Inferior parietal cortex (tissue), 1 donor: ENCODE measurements at regions not wholly inside any gene's neighbourhood (a gene's known extent, or its start where the extent isn't known, plus 50 kb on each side); places are given as distances from the start of the nearest gene placed in this dataset.
A peak's percentile ranks its signal among the peaks of the same experiment; 100 is the strongest.

Source experiments
- DNase-seq: peaks from one replicate; pipeline ENCODE4 v3.0.0-alpha.2; 2016; ENCODE audit errors: extremely low spot score

DNA sequence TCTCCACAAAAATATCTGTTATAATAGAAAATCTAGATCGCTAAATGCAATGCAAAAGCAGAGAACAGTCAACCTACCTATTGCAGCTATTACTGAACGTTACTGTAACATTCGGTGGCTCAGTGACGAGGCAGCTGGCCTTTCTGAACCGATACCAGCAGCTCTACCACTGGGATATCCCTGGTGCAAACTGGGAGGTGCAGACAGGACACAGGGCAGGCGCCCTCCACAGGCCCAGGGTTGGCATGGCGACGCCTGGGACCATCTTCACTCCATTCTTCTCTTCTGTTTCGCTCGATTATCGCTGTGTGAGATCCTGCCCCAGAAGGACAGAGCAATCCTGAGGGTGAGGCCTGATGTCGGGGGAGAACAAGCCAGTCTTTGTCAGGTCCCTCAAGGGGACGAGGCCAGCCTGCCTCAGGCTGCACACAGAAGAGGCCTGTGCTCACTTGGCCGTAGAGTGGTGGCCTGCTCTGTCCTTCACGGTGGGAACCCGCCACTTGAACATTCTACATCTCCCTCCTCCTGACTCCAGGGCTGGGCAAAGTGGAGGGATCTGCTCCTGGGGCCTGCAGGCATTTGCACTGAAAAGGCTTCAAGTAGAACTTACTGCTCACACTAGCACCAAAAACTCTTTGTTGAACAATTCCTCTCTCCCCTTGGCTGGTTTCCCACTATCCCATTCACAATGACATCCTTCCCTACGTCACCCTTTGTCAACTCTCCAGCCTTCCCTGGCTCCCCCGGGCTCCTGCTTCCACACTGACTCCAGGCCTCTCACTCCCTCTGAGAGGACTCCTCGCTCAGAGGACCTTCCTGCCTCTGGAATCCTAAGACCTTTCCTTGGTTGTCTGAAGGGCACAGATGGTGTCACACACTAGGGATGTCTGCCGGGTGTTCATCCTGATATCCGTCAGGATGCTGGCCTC is 49.7 kb downstream of the CYRIA start:
- DNase-seq, result no peak

- no peak for DNase-seq
These were observed 50.4 kb downstream of the CYRIA start for GRCh38 chr2:16615246-16615645.

DNA sequence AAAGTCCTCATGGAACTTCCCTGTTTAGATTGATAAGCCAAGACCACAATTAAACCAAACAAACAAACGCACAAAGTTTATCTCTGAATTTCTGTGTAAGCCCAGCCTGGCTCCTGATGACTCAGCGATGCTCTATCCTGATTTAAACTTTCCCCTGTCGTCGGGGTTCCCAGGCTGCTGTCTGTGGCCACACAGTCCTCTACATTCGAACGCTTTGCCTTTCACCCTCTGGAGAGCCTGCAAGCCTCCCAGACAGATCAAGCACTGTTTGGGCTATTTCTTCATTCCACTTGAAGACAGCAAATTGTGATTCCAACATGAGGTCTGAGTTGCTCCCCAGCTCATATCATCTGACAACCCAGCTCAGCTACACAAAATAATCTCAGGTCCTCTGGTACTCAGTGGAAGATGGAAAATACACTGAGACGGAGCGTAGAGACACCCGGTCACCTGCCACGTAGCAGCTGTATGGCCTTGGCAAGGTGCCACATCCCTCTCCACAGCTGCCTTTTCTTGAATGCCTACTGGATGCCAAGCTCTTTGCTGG is 51.2 kb downstream of the CYRIA start:
- no peak for DNase-seq

GRCh38 chr2:16613539-16614011 is 52.1 kb downstream of the CYRIA start:
- DNase-seq, result no peak

GRCh38 chr2:16612490-16612889 is 53.1 kb downstream of the CYRIA start:
- no peak for DNase-seq

DNA sequence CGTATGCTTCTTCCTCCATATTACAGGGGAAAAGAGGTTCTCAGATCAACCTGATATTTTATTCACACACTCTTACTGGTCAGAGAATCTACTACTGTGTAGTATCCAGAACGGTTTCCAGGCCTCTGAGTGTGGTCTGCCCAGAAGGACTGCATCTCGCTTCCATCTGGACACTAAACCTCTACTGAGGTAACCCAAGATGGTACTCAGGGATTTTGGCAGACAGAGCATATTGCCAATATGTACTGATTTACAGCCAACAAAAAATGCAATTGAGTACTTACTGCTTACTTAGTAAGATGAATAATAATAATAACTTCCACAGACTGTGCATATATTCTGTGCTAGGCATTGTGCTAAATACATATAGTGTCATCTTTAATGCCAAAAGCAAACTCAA is 55.8 kb downstream of the CYRIA start:
- no peak for DNase-seq

DNA sequence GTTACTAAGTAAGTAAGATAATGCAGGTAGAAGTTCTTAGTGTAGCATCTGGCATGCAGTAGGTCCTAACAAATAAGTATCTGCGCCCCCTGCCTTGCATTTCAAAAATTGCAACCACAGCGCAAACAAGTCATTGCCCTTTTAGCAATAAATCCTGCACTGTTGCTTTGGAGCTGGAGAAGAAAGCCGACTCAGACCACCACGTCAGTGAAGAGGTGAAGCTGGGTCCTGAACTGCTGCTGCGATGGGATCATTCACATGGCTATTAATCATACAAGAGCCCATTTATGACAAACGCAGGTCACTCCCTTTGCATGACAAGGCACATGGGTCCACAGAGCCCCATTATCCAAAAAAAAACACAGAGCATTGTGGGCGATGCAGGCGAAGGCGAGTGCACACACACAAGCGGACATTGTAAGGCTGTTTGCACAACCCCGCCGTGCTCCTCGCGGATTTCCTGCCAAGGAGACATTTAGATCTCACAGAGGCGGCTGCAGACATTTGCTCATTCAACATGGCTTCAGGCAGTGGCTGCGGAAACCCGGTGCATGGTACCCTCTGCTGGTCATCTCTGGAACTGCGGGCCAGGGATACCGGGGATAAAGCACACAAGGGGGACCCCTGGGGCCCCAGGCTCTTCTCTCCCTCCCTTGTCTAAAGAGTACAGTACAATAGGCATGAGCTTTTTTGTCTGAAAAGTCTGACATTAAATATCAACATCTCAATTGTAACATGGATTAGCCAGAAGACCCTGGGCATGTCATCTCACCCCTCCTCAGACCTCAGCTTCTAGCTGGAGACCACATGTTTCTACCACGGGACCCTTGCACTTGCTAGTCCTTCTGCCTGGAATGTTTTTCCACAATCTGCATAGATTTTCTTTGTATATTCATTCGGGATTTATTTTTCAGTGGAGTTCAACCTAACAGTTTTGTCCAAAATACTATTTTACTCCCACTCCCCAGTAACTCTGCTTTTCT is 56.7 kb downstream of the CYRIA start:
- DNase-seq, result peak; percentile 85

DNA sequence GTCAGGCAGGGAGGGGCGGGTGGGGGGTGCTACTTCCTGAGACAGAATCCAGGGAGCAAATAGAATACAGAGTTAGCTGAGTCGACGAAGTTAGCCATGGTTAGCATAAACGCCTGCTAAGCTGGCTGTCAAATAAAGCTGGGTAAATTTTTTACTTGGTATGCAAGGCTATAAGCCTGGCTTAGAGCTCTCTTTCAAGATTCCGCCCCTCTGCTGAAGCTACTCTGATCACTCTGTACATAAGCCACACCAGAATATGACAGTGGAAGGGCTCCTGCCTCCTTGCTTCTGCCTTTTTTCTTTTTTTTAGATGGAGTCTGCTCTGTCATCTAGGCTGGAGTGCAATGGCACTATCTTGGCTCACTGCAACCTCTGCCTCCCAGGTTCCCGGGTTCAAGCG is 58.3 kb downstream of the CYRIA start:
- DNase-seq, result no peak

DNA sequence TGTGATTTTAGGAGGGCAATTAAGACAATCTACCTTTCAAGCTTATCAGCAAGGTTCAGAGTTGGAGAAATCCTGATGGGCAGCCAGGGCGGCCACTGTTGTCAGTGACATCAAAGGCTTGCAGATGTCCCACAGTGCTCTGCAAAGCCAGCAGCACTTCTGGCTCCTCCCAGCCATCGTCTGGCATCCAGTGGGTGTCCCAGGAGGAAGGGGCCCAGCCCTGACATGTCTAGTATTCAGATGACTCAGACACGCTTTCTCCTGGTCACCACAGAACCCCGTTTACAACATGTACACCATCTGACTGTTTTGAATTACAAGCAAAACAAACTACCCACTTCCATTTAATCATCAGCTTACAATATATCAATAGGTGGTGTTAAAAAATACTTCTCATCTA is 61.4 kb downstream of the CYRIA start:
- no peak for DNase-seq

GRCh38 chr2:16591370-16591933 is 74.2 kb downstream of the CYRIA start:
- DNase-seq, result no peak

GRCh38 chr2:16589465-16589864 is 76.2 kb downstream of the CYRIA start:
- no peak for DNase-seq

- no peak for DNase-seq
These were observed 77.1 kb downstream of the CYRIA start for GRCh38 chr2:16588565-16588964.

GRCh38 chr2:16587601-16588000 is 78.0 kb downstream of the CYRIA start:
- no peak for DNase-seq

DNA sequence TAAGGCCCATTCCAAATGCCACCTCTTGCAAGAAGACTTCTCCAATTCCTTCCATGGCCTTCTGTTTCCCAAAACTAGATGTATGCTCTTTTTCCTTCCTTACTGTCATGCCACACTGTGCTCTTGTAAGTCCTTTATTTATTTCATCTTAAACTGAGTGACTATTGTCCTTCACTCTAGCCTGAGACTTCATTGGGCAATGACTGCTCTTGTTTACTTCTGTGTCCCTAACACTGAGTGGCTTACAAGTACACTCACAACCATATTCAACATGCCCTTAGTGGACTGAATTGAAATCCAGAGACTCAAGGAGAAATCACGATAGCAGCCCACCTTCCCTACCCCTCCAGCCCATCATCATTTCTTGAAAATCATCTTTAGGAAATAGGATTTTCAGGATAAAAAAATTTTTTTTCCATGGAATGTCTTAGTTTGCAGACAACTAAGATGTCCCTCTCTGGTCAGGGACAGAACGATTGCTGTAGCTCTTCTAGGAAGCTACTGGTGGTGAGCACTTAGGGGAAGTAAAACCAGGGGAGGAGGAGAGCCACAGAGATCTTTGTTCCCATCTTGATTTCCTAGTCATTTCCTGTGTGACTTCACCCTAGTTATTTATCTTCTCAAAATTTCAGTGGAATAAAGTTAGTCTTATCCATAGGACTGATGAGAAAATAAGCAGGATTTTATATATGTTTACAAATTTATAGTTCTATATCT is 80.7 kb downstream of the CYRIA start:
- no peak for DNase-seq

DNA sequence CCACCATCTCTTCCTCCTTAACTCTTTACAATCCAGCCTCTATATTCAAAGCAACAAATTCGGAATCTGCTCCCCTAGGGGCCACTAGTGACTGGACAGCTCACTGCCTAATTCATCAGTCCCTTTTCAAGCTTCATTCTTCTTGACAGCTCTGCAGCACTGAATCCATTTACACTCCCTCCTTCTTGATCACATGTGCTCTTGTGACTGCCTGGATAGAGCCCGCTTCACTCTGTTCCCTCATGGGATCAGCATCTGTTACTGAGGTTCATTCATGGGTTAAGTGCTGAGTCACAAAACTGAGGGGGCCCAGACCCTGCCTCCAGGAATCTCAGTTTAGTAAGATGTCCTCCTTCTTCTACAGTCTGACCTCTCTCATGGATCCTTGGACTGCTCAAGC is 81.5 kb downstream of the CYRIA start:
- no peak for DNase-seq

- no peak for DNase-seq
These were observed 84.4 kb downstream of the CYRIA start for GRCh38 chr2:16581241-16581640.

DNA sequence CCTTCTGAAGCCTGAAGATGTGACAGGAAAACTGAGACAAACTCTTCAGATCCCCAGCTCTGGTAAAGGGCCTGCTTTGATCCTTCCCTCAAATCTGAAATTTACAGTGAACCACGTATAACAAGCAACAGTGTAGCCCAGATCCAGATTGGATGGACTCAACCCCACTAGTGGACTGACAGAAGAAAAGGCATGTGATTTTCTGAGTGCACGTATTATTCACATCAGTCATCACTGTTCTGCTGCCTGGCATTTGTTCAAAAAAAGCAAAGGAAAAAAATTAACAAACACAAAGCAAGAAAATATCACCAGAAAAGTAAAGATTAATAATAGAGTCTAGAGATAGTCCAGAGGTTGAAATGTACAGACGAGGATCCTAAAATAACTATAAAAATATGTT is 87.6 kb downstream of the CYRIA start:
- no peak for DNase-seq

- no peak for DNase-seq
These were observed 95.1 kb downstream of the CYRIA start for GRCh38 chr2:16570516-16570915.

DNA sequence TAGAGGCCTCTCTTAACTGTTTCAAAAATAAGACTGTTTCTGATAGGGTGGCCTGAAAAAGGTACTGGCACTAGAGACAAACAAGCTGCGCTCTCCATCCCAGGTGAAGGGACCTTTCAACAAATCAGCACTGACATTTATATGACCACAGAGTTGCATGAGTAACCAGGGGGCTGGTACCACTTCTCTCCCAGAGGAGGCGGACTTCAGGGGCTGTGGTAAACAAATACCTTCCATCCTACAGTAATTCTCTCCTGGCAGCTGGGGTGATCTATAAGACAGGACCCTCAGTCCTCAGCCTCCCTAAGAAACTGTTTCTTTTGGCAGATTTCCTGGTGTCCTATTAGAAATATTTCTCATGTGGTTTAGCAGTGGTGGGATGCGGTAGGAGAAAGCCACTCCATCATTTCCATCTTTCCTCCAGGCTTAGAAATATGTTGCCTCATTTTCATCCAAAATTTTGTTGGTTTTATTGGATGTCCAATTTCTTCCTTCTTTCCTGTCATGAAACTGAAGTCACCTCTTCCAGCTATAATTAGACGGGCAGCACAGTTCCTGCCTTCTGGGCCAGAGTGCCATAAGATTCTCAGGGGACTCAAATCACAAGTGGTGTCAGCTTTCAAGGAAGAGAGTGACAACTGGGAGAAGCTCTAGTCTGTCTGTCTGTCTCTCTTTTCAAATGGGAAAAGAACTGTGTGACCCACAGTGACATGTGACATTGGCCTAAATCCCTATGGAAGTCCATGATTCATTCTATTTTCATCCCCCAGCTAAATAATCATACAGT is 96.4 kb downstream of the CYRIA start:
- DNase-seq, result no peak

DNA sequence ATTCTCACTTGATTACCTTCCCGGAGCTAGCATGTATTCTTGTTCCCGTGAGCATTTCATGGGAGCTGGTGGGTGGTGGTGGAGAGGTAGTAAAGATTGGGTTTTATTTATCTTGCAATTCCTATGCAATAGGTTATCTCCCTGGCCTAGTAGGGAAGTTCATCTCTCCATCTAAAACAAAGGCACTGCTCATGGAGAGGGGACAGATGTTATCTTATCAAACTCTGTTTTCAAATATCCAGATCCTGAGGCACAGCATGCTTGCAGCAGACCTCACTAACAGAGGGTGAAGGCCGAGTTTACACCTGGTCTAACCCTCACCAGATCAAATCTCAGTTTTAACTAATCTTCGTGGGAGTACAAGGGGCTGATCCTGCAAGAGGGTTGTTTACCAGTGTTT is 98.9 kb downstream of the CYRIA start:
- no peak for DNase-seq
